Liver (tissue), 3 donors: ENCODE measurements at regions not wholly inside any gene's neighbourhood (a gene's known extent, or its start where the extent isn't known, plus 50 kb on each side); places are given as distances from the start of the nearest gene placed in this dataset.

Experiments used
- CTCF ChIP-seq: fragments of 150-350 bp; IDR thresholded peaks from 2 replicates; pipeline ENCODE4 v1.5.1; 2017; ENCODE audit warnings: improper control_type of control experiment, low read depth, low read length; ENCODE audit not compliant: missing input control
- EGR1 ChIP-seq, 2 donors: IDR thresholded peaks; 2 replicates each; pipeline ENCODE4 v1.6.1; 2016 to 2018; ENCODE audit warnings: antibody characterized with exemption in 2 of 2, low read depth in 2 of 2
- FOXA1 ChIP-seq: IDR thresholded peaks from 2 replicates; pipeline ENCODE4 v1.6.1; 2016; ENCODE audit warnings: antibody characterized with exemption
- RAD21 ChIP-seq, 2 donors: IDR thresholded peaks; 2 replicates each; pipeline ENCODE4 v1.6.1; 2016; ENCODE audit warnings: antibody characterized with exemption in 2 of 2, mild to moderate bottlenecking in 2 of 2
- RXRA ChIP-seq, 2 donors: IDR thresholded peaks; 2 replicates each; pipeline ENCODE4 v1.6.1; 2017 to 2018; ENCODE audit warnings: antibody characterized with exemption in 2 of 2, mild to moderate bottlenecking in 1 of 2
- SP1 ChIP-seq: IDR thresholded peaks from 2 replicates; pipeline ENCODE4 v1.6.1; 2018; ENCODE audit warnings: antibody characterized with exemption, mild to moderate bottlenecking
- TAF1 ChIP-seq: conservative IDR thresholded peaks from 2 replicates; pipeline ENCODE4 v1.6.1; 2016; ENCODE audit warnings: antibody characterized with exemption, mild to moderate bottlenecking
- ZBTB33 ChIP-seq: IDR thresholded peaks from 2 replicates; pipeline ENCODE4 v1.6.1; 2016; ENCODE audit warnings: antibody characterized with exemption
- TF ChIP-seq, protein P1 (sequence below): IDR thresholded peaks from 2 replicates; pipeline ENCODE4 v1.6.1; 2016; ENCODE audit warnings: antibody characterized with exemption
- donor health status: healthy.
- donor health status: healthy.

DNA sequence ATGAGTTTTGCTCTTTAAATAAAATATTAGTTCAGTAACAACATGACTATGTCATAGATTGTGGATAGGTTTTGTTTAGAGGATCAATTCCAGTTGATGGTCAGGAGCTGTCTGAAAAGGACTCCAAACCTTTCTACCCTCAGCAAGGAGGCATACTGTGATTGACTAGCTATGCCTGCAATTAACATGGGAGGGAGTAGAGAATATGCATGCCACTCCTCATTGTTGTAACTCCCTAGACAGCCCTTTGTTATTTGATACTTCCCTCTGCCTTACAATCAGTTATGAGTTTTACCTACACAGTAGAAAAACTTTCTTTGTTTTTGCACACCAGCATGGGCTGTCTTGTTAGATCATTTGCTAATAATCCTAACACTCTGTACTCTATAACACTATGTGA is 1418.5 kb downstream of the KHDRBS2 start:
- TF ChIP-seq CTCF, result no peak
- no peak for TF ChIP-seq RXRA (IDR thresholded peaks at IDR 0.05)
- TF ChIP-seq SP1, result no peak
- no peak for TF ChIP-seq RAD21 (IDR thresholded peaks at IDR 0.05)
- TF ChIP-seq TAF1, result no peak
- TF ChIP-seq EGR1 (IDR thresholded peaks at IDR 0.05; ENCODE audit: low read depth in 2 of 2), result no peak
- no peak for TF ChIP-seq FOXA1
- TF ChIP-seq, protein P1, sequence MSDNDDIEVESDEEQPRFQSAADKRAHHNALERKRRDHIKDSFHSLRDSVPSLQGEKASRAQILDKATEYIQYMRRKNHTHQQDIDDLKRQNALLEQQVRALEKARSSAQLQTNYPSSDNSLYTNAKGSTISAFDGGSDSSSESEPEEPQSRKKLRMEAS, result no peak
- TF ChIP-seq ZBTB33, result no peak
